Activated CD8-positive, alpha-beta memory T cell treated with anti-CD3 and anti-CD28 coated beads for 36 hours (primary cell): ENCODE measurements at regions not wholly inside any gene's neighbourhood (a gene's known extent, or its start where the extent isn't known, plus 50 kb on each side); places are given as distances from the start of the nearest gene placed in this dataset.

Experiments
- CTCF ChIA-PET: fragments of 350-600 bp; sonication (Branson Sonifier 250); formaldehyde crosslinking; loops from one replicate; lab custom pipeline; 2021; ENCODE audit warnings: antibody characterized with exemption; lab: Charles Lee
- POLR2A ChIA-PET: fragments of 350-600 bp; sonication (Branson Sonifier 250); formaldehyde crosslinking; loops from one replicate; lab custom pipeline; 2021; ENCODE audit warnings: antibody characterized with exemption; lab: Charles Lee

- POLR2A ChIA-PET, result no interaction called here
Measured at GRCh38 chr6:25046942-25047341, 111.2 kb upstream of the RIPOR2 start.

GRCh38 chr6:25050356-25050755 is 114.6 kb upstream of the RIPOR2 start:
- CTCF ChIA-PET, result interaction anchor here (2.4 kb wide), 1 partner anchor 23 kb away, joined by 9 read pairs; no protein-coding TSS in a partner anchor
- POLR2A ChIA-PET, result no interaction called here

More at GRCh38 chr6:25046942-25047341, 111.2 kb upstream of the RIPOR2 start:
- CTCF ChIA-PET, result interaction anchor here (0.9 kb wide), 1 partner anchor 12 kb away, joined by 3 read pairs; no protein-coding TSS in a partner anchor

GRCh38 chr6:25051083-25051482 is 115.3 kb upstream of the RIPOR2 start:
- ChIA-PET POLR2A (no interaction called here), CTCF (no interaction called here)

GRCh38 chr6:25052181-25052580 is 116.4 kb upstream of the RIPOR2 start:
- ChIA-PET CTCF (interaction anchor here (1.6 to 1.9 kb wide), 2 partner anchors 9 to 19 kb away, joined by 5 to 6 read pairs; no protein-coding TSS in a partner anchor), POLR2A (no interaction called here)

- CTCF ChIA-PET, result interaction anchor here (1.0 to 1.9 kb wide), 4 partner anchors 17 to 120 kb away, joined by 3 to 6 read pairs (median 4); no protein-coding TSS in a partner anchor
- POLR2A ChIA-PET, result interaction anchor here (1.3 kb wide), 1 partner anchor 12 kb away, joined by 6 read pairs; no protein-coding TSS in a partner anchor
Measured at GRCh38 chr6:25053875-25054371, 118.2 kb upstream of the RIPOR2 start.

GRCh38 chr6:25054469-25054868 is 118.7 kb upstream of the RIPOR2 start:
- ChIA-PET POLR2A (interaction anchor here (1.3 kb wide), 1 partner anchor 12 kb away, joined by 6 read pairs; no protein-coding TSS in a partner anchor), CTCF (interaction anchor here (1.0 to 1.5 kb wide), 3 partner anchors 19 to 120 kb away, joined by 3 to 4 read pairs (median 4); no protein-coding TSS in a partner anchor)

GRCh38 chr6:25056130-25056529 is 120.4 kb upstream of the RIPOR2 start:
- POLR2A ChIA-PET, result no interaction called here
- CTCF ChIA-PET, result interaction anchor here (1.0 kb wide), 1 partner anchor 12 kb away, joined by 3 read pairs; no protein-coding TSS in a partner anchor

GRCh38 chr6:25057111-25057905 is 121.5 kb upstream of the RIPOR2 start:
- CTCF ChIA-PET, result interaction anchor here (0.7 kb wide), 1 partner anchor 201 kb away, joined by 3 read pairs; no protein-coding TSS in a partner anchor
- POLR2A ChIA-PET, result interaction anchor here (0.5 kb wide), 1 partner anchor 12 kb away, joined by 3 read pairs; no protein-coding TSS in a partner anchor

GRCh38 chr6:25058441-25058840 is 122.7 kb upstream of the RIPOR2 start:
- POLR2A ChIA-PET, result no interaction called here

GRCh38 chr6:25058941-25059340 is 123.2 kb upstream of the RIPOR2 start:
- ChIA-PET POLR2A (no interaction called here), CTCF (interaction anchor here (0.6 kb wide), 1 partner anchor 21 kb away, joined by 6 read pairs; no protein-coding TSS in a partner anchor)

More at GRCh38 chr6:25058441-25058840, 122.7 kb upstream of the RIPOR2 start:
- CTCF ChIA-PET, result no interaction called here

GRCh38 chr6:25060522-25060921 is 124.8 kb upstream of the RIPOR2 start:
- POLR2A ChIA-PET, result no interaction called here
- CTCF ChIA-PET, result no interaction called here

GRCh38 chr6:25061289-25061936 is 125.7 kb upstream of the RIPOR2 start:
- ChIA-PET POLR2A (no interaction called here), CTCF (interaction anchor here (1.5 kb wide), 1 partner anchor 28 kb away, joined by 3 read pairs; no protein-coding TSS in a partner anchor)

GRCh38 chr6:25062070-25062811 is 126.5 kb upstream of the RIPOR2 start:
- ChIA-PET CTCF (interaction anchor here (1.5 kb wide), 1 partner anchor 27 kb away, joined by 3 read pairs; no protein-coding TSS in a partner anchor), POLR2A (no interaction called here)

- POLR2A ChIA-PET, result no interaction called here
- CTCF ChIA-PET, result interaction anchor here (1.3 kb wide), 1 partner anchor 130 kb away, joined by 3 read pairs; no protein-coding TSS in a partner anchor
Measured at GRCh38 chr6:25064006-25064405, 128.2 kb upstream of the RIPOR2 start.

- CTCF ChIA-PET, result no interaction called here
- POLR2A ChIA-PET, result no interaction called here
Measured at GRCh38 chr6:25065666-25066065, 129.9 kb upstream of the RIPOR2 start.

- POLR2A ChIA-PET, result interaction anchor here (0.6 kb wide), 1 partner anchor 303 kb away, joined by 3 read pairs; no protein-coding TSS in a partner anchor
- CTCF ChIA-PET, result no interaction called here
Measured at GRCh38 chr6:25066593-25066992, 130.8 kb upstream of the RIPOR2 start.

- CTCF ChIA-PET, result interaction anchor here (0.6 kb wide), 1 partner anchor 84 kb away, joined by 3 read pairs; no protein-coding TSS in a partner anchor
- POLR2A ChIA-PET, result interaction anchor here (0.7 kb wide), 1 partner anchor 12 kb away, joined by 3 read pairs; no protein-coding TSS in a partner anchor
Measured at GRCh38 chr6:25068866-25069265, 133.1 kb upstream of the RIPOR2 start.
